Heart right ventricle (tissue), 16 donors: ENCODE measurements at regions not wholly inside any gene's neighbourhood (a gene's known extent, or its start where the extent isn't known, plus 50 kb on each side); places are given as distances from the start of the nearest gene placed in this dataset.
A peak's percentile ranks its signal among the peaks of the same experiment; 100 is the strongest.

ENCODE experiments used
- ATAC-seq, 8 donors: fragments of 200-7000 bp; cut with Tn5 transposase; one replicate each; pipeline ENCODE4 v1.9.1; 2020; ENCODE audit warnings: mild to moderate bottlenecking in 8 of 8, moderate library complexity in 8 of 8, moderate number of reproducible peaks in 1 of 8
- DNase-seq, 2 donors: peaks; one replicate each; pipeline ENCODE4 v3.0.0-alpha.2; 2020
- H3K27ac ChIP-seq, 10 donors: fragments of 200-600 bp; sonication (generic) in 2 of 10; one replicate each; pipeline versions ENCODE4 v1.5.0 to v1.8.0; 2020 to 2022; ENCODE audit warnings: mild to moderate bottlenecking in 3 of 10
- H3K27me3 ChIP-seq, 7 donors: fragments of 200-600 bp; one replicate each; pipeline ENCODE4 v1.8.0; 2021 to 2022; ENCODE audit warnings: mild to moderate bottlenecking in 2 of 7
- H3K36me3 ChIP-seq, 9 donors: fragments of 200-600 bp; sonication (generic) in 1 of 9; one replicate each; pipeline versions ENCODE4 v1.5.0 to v1.8.0; 2020 to 2022; ENCODE audit warnings: mild to moderate bottlenecking in 2 of 9
- H3K4me1 ChIP-seq, 9 donors: fragments of 200-600 bp; sonication (generic) in 1 of 9; one replicate each; pipeline versions ENCODE4 v1.5.0 to v1.8.0; 2020 to 2022; ENCODE audit warnings: mild to moderate bottlenecking in 4 of 9
- H3K4me3 ChIP-seq, 10 donors: fragments of 200-600 bp; sonication (generic) in 2 of 10; one replicate each; pipeline versions ENCODE4 v1.5.0 to v1.8.0; 2020 to 2022; ENCODE audit warnings: mild to moderate bottlenecking in 7 of 10, moderate library complexity in 2 of 10
- H3K9me3 ChIP-seq, 11 donors: fragments of 200-600 bp in 10 of 11; sonication (generic) in 2 of 11; one replicate each; pipeline versions ENCODE4 v1.5.0 to v1.8.0; 2013 to 2022; ENCODE audit warnings: mild to moderate bottlenecking in 2 of 11, control low read depth in 1 of 11, moderate library complexity in 1 of 11
- CTCF ChIP-seq, 9 donors: fragments of 200-600 bp; sonication (generic) in 2 of 9; IDR thresholded peaks; one replicate each; pipeline versions ENCODE4 v1.5.0 to v1.8.0; 2021 to 2022; ENCODE audit warnings: antibody characterized with exemption in 9 of 9, mild to moderate bottlenecking in 5 of 9, moderate library complexity in 1 of 9
- WGBS, 2 donors: extraction: QIAGEN DNeasy Blood & Tissue Kit; methylation state at CpG; one replicate each; pipeline ENCODE4 v1.1.7; 2013; ENCODE audit warnings: inconsistent platforms in 1 of 2; 5-methylcytosine and 5-hydroxymethylcytosine counted together
- intact Hi-C, 10 donors: fragments of 100-400 bp; cut with DNase I; formaldehyde crosslinking; loops; one replicate each; pipeline versions ENCODE4 v1.11.1 to v1.14.2; 2022
- donor health status: Arrhythmogenic right ventricular cardiomyopathy.
- donor health status: ischemic (EF 13 %, LVEDD 7.1; RV severe dilation, severe dysfunction).
- donor health status: healthy with polysubstance abuse.
- donor health status: DM: no; HTN: yes; CAD: no.
- donor health status: DM: no; HTN: no; CAD: no.
- donor health status: ischemic (EF 25% LVEDD 6.9; RV normal size, moderate dysfunction).
- donor health status: ischemic (EF 25% LVEDD 5.7; RV mildly dilated, moderate dysfunction).
- donor health status: healthy.
- donor health status: DM: yes; HTN: yes; CAD: no.
- donor health status: Ischemic cardiomyopathy.
- donor health status: ischemic (EF 35%, LVEDD 5.7; RV mildly dilated, moderate dysfunction).
- donor health status: nonischemic (EF 11% LVEDD 7.7; RV severe dilation, severe dysfunction).
- donor health status: DM: yes; HTN: yes; CAD: no.
- donor health status: PGD.
- donor health status: ischemic (EF 29% LVEDD 5.4; RV normal size, mild dysfunction).
- donor health status: nonischemic (EF 23%, LVEDD 6.1; RV moderate dilation, normal function).

- peak in 1 of 8 donors; percentile 2 for ATAC-seq
- peaks cover 0 to 29% (median 7%) of the 10 kb centered on the region in 7 donors for H3K27me3 ChIP-seq
- peak overlapping the region in 8 of 10 donors; percentile 14 to 76 (median 60) for H3K27ac ChIP-seq
- H3K36me3 ChIP-seq, result no peaks in the 10 kb centered on the region
- H3K4me3 ChIP-seq, result no peak overlapping the region
- no peaks in the 10 kb centered on the region for H3K9me3 ChIP-seq
- peaks cover 16 to 52% (median 31%) of the 10 kb centered on the region in 9 donors for H3K4me1 ChIP-seq
- DNase-seq, result no peak
- 65 to 72% methylated on average over 10 of the region's 10 CpGs for WGBS, 2 donors
- intact Hi-C loops, result loop anchor here in 1 of 10 donors (5.0 kb wide), 1 partner anchor 146 kb away; the partner anchor contains the start of gene GSE1
- TF ChIP-seq CTCF (IDR thresholded peaks at IDR 0.05), result no peak
Observed at GRCh38 chr16:85466304-85466700, 146.8 kb upstream of the GSE1 start.

DNA sequence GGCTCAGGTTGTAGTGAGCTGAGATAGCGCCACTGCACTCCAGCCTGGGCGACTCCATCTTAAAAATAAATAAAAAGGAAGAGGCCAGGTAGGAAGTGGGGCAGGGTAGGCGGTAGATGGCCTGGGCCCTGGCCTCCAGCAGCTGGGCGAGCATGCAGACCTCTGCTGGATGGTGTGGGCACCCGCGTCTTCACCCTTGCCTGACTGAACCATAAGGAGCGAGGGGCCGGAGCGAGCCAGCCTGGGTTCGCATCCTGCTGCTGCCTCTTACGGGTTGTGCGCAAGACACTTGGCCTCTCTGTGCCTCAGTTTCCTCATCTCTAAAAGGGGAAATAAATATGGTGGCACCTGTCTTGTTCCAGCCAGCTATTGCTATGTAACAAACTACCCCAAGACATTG, 146.1 kb upstream of the GSE1 start:
- H3K27ac ChIP-seq, result no peak overlapping the region
- WGBS, 2 donors, result 97 to 98% methylated on average over 12 of the region's 12 CpGs
- H3K4me1 ChIP-seq, result peaks cover 9 to 45% (median 28%) of the 10 kb centered on the region in 9 donors
- TF ChIP-seq CTCF (IDR thresholded peaks at IDR 0.05), result no peak
- no peaks in the 10 kb centered on the region for H3K36me3 ChIP-seq
- H3K9me3 ChIP-seq, result no peaks in the 10 kb centered on the region
- ATAC-seq (no peak), DNase-seq (no peak)
- intact Hi-C loops, result loop anchor here in 1 of 10 donors (5.0 kb wide), 1 partner anchor 145 kb away; the partner anchor contains the start of gene GSE1
- peaks cover 0 to 22% (median 7%) of the 10 kb centered on the region in 7 donors for H3K27me3 ChIP-seq
- no peak overlapping the region for H3K4me3 ChIP-seq

DNA sequence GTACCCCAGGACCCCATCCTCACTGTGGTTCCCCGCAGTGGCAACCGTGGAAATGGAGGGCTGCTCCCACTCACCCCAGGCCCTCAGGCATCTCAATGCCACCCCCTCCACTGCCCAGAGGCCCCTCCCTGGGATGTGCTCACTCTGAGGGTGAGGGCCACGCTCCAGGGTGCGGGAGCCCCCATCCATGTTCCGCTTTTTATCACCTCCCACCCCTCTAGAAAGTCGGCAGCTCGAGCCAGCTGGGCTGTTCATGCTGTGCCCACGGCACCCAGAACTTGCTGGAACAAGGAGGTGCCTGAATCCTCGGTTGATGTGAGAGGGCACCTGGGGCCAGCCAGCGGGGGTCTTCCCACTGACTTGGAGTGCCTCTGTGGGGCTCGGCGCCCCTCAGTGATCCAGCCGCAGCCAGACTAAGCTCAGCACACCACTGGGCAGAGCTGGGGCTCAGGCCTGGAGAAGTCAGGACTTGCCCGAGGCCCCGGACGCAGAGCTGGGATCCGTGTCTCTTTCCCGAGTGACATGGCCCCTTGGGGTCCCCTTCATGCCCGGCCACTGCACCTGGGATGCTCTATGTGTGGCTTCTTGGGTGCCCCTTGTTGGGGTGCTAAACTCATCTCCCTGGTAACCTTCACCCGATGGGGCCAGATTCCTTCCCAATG, 143.1 kb upstream of the GSE1 start:
- no peaks in the 10 kb centered on the region for H3K36me3 ChIP-seq
- H3K27ac ChIP-seq, result no peak overlapping the region
- ATAC-seq, result no peak
- WGBS, 2 donors, result 95 to 97% methylated on average over 20 of the region's 20 CpGs
- intact Hi-C loops, result loop anchor here in 2 of 10 donors (5.0 to 10.0 kb wide), 2 partner anchors 45 to 142 kb away; partner anchors contain the start of gene GSE1 (in 1 of the 2)
- H3K4me3 ChIP-seq, result no peak overlapping the region
- DNase-seq, result no peak
- TF ChIP-seq CTCF (IDR thresholded peaks at IDR 0.05), result no peak
- no peaks in the 10 kb centered on the region for H3K27me3 ChIP-seq
- peaks cover 0 to 26% (median 19%) of the 10 kb centered on the region in 9 donors for H3K4me1 ChIP-seq
- no peaks in the 10 kb centered on the region for H3K9me3 ChIP-seq

DNA sequence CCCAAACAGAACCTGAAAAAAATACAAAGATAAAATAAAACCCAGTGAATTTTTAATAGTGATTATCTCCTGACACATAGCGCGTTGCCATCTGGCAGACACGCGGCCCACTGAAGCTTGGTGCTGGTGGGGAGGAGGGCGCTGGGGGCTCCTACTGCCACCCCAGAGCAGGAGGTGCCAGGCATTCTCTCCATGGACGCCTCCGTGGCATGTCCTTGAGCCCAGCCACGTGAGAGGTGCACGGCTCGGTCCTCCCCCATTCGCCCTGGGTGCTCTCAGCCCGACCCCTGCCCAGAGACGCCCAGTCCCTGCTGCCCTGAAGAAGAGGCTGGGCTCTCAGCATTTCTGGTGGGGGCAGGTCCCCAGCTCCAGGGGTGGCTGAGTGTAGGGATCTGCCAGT, 142.2 kb upstream of the GSE1 start:
- Histone ChIP-seq H3K9me3 (no peaks in the 10 kb centered on the region), H3K27ac (no peak overlapping the region), H3K4me1 (peaks cover 0 to 18% (median 13%) of the 10 kb centered on the region in 9 donors), H3K36me3 (no peaks in the 10 kb centered on the region), H3K4me3 (no peak overlapping the region), H3K27me3 (no peaks in the 10 kb centered on the region)
- ATAC-seq (no peak), DNase-seq (no peak)
- intact Hi-C loops, result loop anchor here in 1 of 10 donors (10.0 kb wide), 1 partner anchor 46 kb away; no protein-coding TSS in a partner anchor
- TF ChIP-seq CTCF (IDR thresholded peaks at IDR 0.05), result no peak
- WGBS, 2 donors, result 79 to 83% methylated on average over 13 of the region's 13 CpGs
